H1 (cell line): ENCODE measurements at regions not wholly inside any gene's neighbourhood (a gene's known extent, or its start where the extent isn't known, plus 50 kb on each side); places are given as distances from the start of the nearest gene placed in this dataset.

Experiments
- CEBPB ChIP-seq: IDR thresholded peaks from 2 replicates; pipeline ENCODE4 v1.6.1; 2012; ENCODE audit warnings: low read depth, low read length
- CTCF ChIP-seq, 3 experiments: IDR thresholded peaks; 1 replicate in 2 of 3; 2 replicates in 1 of 3; pipeline versions ENCODE4 v1.5.1 to v1.6.1; 2011; ENCODE audit warnings: low read length in 3 of 3, mild to moderate bottlenecking in 3 of 3, inconsistent platforms in 2 of 3, low read depth in 1 of 3, moderate library complexity in 1 of 3; ENCODE audit not compliant: insufficient read depth in 1 of 3; ENCODE audit errors: control extremely low read depth in 1 of 3
- EZH2 ChIP-seq: fragments of 200-600 bp; sonication (generic); IDR thresholded peaks from 2 replicates; pipeline ENCODE4 v1.7.1; 2012; ENCODE audit warnings: low read depth, mild to moderate bottlenecking, moderate library complexity, low read length, inconsistent platforms; ENCODE audit not compliant: severe bottlenecking
- HDAC2 ChIP-seq, 2 experiments: fragments of 300-600 bp in 1 of 2; sonication (generic) in 1 of 2; IDR thresholded peaks; 2 replicates each; pipeline ENCODE4 v1.6.1; 2011 to 2012; ENCODE audit warnings: low read depth in 2 of 2, low read length in 2 of 2, mild to moderate bottlenecking in 2 of 2, moderate library complexity in 2 of 2, borderline replicate concordance in 1 of 2, inconsistent platforms in 1 of 2
- HDAC6 ChIP-seq: IDR thresholded peaks from one replicate; pipeline ENCODE4 v1.7.1; 2012; ENCODE audit warnings: low read depth, mild to moderate bottlenecking, inconsistent platforms, low read length, moderate library complexity
- POLR2AphosphoS5 ChIP-seq: IDR thresholded peaks from 2 replicates; pipeline ENCODE4 v1.6.1; 2011; ENCODE audit warnings: low read depth, low read length

GRCh38 chr22:47769652-47770051 is 1007.2 kb downstream of the TBC1D22A start:
- TF ChIP-seq EZH2 (no peak), CTCF (IDR thresholded peaks at IDR 0.05; ENCODE audit: control extremely low read depth in 1 of 3, insufficient read depth in 1 of 3, low read depth in 1 of 3, low read length in 3 of 3) (no peak), POLR2AphosphoS5 (no peak), HDAC6 (no peak), CEBPB (no peak), HDAC2 (IDR thresholded peaks at IDR 0.05; ENCODE audit: borderline replicate concordance in 1 of 2, low read depth in 2 of 2, low read length in 2 of 2) (no peak)
